Pancreas (tissue), 10 donors: ENCODE measurements at regions not wholly inside any gene's neighbourhood (a gene's known extent, or its start where the extent isn't known, plus 50 kb on each side); places are given as distances from the start of the nearest gene placed in this dataset.

Source experiments
- ATAC-seq, 4 donors: fragments of 200-7000 bp; cut with Tn5 transposase; one replicate each; pipeline versions ENCODE4 v1.8.0 to v1.9.1; 2020; ENCODE audit warnings: mild to moderate bottlenecking in 4 of 4, moderate library complexity in 4 of 4
- DNase-seq, 6 donors: peaks; one replicate each; pipeline ENCODE4 v3.0.0-alpha.2; 2020
- FAIRE-seq: peaks from 2 replicates; lab custom pipeline; 2012; peaks lifted over from hg19 to GRCh38; lab: Jason Lieb, UNC
- H3K27ac ChIP-seq, 4 donors: fragments of 200-600 bp; sonication (generic); 1 replicate in 3 of 4; 2 replicates in 1 of 4; pipeline versions ENCODE4 v1.5.0 to v1.8.0; 2020
- H3K27me3 ChIP-seq, 4 donors: fragments of 200-600 bp; one replicate each; pipeline ENCODE4 v1.8.0; 2021
- H3K36me3 ChIP-seq, 3 donors: fragments of 200-600 bp; sonication (generic) in 1 of 3; one replicate each; pipeline versions ENCODE4 v1.5.0 to v1.8.0; 2020 to 2021
- H3K4me1 ChIP-seq, 3 donors: fragments of 200-600 bp; one replicate each; pipeline ENCODE4 v1.8.0; 2021
- H3K4me3 ChIP-seq, 4 donors: fragments of 200-600 bp; sonication (generic) in 2 of 4; one replicate each; pipeline versions ENCODE4 v1.5.0 to v1.8.0; 2020 to 2021
- H3K9me3 ChIP-seq, 4 donors: fragments of 200-600 bp; one replicate each; pipeline ENCODE4 v1.8.0; 2021
- WGBS, 2 donors: extraction: QIAGEN DNeasy Blood & Tissue Kit; methylation state at CpG; one replicate each; pipeline ENCODE4 v1.1.7; 2013; 5-methylcytosine and 5-hydroxymethylcytosine counted together
- intact Hi-C, 3 donors: fragments of 100-400 bp; cut with DNase I; formaldehyde crosslinking; loops; one replicate each; pipeline versions ENCODE4 v1.11.1 to v1.14.2; 2022
- TF ChIP-seq, protein P1 (sequence below), 4 donors: fragments of 200-600 bp; sonication (generic) in 3 of 4; IDR thresholded peaks; one replicate each; pipeline versions ENCODE4 v1.5.0 to v1.8.0; 2021; ENCODE audit warnings: antibody characterized with exemption in 4 of 4
- donor health status: healthy with polysubstance abuse.
- donor health status: DM: no; HTN: no; CAD: no; lungs with moderate emphysema.
- donor health status: DM: no; HTN: no; CAD: no.
- donor health status: control.
- donor health status: control.
- donor health status: Bipolar disorder and iron deficiency.
- donor health status: DM: yes; HTN: yes; CAD: no.
- donor health status: DM: no; HTN: no; CAD: no.
- donor health status: DM: no; HTN: no; CAD: no.
- donor health status: DM: yes; HTN: yes; CAD: no.

DNA sequence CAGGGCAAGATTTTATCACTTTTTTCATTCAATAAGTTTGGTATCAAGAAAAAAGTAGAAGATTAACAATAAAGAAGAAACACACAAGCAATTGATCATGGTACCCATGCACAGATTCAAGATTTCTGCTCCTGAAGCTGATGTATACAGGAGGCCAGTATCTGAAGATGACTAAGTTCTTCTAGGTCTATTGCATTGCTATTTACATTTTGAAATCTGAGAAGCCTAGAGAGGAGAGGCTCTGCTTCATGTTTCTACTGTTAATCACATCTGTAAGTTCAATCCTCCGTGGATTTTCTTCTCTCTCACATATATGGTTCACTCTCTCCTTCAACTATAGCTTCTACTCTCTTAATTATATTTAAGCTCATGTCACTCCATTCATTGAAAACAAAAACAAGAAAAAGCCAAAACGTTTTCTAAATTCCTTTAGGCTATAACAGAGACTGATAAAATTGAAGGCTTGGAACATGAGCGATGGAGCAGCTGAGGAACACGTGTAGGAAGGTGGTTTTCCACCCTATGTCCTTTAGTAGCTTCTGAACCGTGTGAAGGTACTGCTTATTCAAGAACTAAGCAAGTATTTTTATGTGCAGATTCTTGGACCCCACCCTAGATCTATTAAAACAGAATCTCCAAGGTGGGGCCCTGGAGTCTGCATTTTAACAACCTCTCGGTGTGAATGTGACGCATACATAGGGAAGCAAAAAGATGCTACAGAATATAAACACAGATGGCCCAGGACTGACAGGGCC is 198.2 kb downstream of the EFNB2 start:
- Histone ChIP-seq H3K27ac (no peak overlapping the region), H3K4me1 (no peaks in the 10 kb centered on the region), H3K36me3 (no peaks in the 10 kb centered on the region), H3K27me3 (no peaks in the 10 kb centered on the region), H3K4me3 (no peak overlapping the region), H3K9me3 (peaks cover 0 to 4% (median 0%) of the 10 kb centered on the region in 4 donors)
- intact Hi-C loops: no loop called here
- FAIRE-seq: no peak
- DNase-seq: no peak
- no peak for ATAC-seq
- 64 to 68% methylated on average over 7 of the region's 7 CpGs for WGBS, 2 donors
- TF ChIP-seq, protein P1, sequence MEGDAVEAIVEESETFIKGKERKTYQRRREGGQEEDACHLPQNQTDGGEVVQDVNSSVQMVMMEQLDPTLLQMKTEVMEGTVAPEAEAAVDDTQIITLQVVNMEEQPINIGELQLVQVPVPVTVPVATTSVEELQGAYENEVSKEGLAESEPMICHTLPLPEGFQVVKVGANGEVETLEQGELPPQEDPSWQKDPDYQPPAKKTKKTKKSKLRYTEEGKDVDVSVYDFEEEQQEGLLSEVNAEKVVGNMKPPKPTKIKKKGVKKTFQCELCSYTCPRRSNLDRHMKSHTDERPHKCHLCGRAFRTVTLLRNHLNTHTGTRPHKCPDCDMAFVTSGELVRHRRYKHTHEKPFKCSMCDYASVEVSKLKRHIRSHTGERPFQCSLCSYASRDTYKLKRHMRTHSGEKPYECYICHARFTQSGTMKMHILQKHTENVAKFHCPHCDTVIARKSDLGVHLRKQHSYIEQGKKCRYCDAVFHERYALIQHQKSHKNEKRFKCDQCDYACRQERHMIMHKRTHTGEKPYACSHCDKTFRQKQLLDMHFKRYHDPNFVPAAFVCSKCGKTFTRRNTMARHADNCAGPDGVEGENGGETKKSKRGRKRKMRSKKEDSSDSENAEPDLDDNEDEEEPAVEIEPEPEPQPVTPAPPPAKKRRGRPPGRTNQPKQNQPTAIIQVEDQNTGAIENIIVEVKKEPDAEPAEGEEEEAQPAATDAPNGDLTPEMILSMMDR (IDR thresholded peaks at IDR 0.05): no peak

DNA sequence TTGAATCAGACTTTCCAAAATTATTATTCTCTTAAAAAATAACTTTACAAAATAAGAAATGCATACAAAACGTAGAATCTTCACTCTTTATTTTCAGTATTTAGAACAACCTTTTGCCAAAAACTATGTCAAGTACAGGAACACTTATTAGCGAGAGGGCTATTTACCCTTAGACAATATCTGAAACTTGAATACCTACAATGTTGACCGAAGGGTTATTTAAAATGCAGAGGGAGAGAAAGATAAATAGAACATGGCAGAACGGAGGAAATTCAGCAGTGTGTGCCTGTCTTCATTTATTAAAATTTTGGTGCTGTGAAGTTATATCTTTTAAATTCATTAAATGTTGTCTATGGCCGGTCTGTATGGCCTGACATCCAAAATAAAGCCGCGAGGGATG is 198.8 kb downstream of the EFNB2 start:
- ATAC-seq (no peak), DNase-seq (no peak), FAIRE-seq (no peak)
- H3K9me3 ChIP-seq: peaks cover 0 to 4% (median 0%) of the 10 kb centered on the region in 4 donors
- no peak overlapping the region for H3K4me3 ChIP-seq
- no peaks in the 10 kb centered on the region for H3K36me3 ChIP-seq
- 61 to 64% methylated on average over 7 of the region's 7 CpGs for WGBS, 2 donors
- TF ChIP-seq, protein P1 (IDR thresholded peaks at IDR 0.05): no peak
- H3K27me3 ChIP-seq: no peaks in the 10 kb centered on the region
- H3K27ac ChIP-seq: no peak overlapping the region
- H3K4me1 ChIP-seq: no peaks in the 10 kb centered on the region
- intact Hi-C loops: no loop called here

DNA sequence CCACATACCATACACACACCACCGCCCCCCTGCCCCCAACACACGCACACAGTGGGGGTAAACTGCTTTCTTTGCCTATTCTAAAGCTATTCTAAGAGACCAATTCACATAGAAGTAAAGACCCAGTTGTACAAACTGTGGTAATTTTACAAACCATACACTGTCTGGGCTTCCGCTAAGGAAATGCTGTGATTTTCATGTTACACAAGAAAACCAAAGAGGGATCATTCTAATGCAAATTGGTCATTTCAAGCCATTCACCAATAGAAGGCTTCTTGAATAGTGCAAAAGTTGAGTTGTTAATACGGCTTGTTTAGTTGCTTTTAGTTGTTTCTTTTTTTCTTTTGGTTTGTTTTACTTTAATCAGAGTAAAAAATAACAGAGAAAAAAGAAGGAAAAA is 202.8 kb downstream of the EFNB2 start:
- FAIRE-seq (no peak), ATAC-seq (no peak), DNase-seq (no peak)
- TF ChIP-seq, protein P1 (IDR thresholded peaks at IDR 0.05): no peak
- Histone ChIP-seq H3K9me3 (no peaks in the 10 kb centered on the region), H3K4me1 (no peaks in the 10 kb centered on the region), H3K27me3 (no peaks in the 10 kb centered on the region), H3K27ac (no peak overlapping the region), H3K4me3 (no peak overlapping the region), H3K36me3 (no peaks in the 10 kb centered on the region)
- intact Hi-C loops: no loop called here
- 63 to 75% methylated on average over 4 of the region's 4 CpGs for WGBS, 2 donors

DNA sequence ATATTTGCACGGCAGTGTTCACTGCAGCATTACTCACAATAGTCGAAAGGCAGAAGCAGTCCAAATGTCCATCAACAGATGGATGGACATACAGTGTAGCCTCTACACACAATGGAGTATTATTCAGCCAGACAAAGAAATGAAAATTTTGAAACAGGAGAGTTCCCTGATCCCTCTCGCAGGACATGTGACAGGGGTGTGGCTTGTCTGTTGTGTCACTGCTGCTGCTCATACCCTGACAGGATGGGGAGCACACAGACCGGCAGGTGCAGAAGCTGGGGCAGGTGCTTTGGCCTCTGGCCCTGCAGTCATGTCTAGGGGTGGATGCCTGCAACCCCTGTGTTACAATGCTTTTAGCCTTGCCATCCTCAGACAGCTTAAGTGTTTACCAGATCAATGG is 204.3 kb downstream of the EFNB2 start:
- Histone ChIP-seq H3K9me3 (no peaks in the 10 kb centered on the region), H3K4me1 (no peaks in the 10 kb centered on the region), H3K27me3 (no peaks in the 10 kb centered on the region), H3K4me3 (no peak overlapping the region), H3K36me3 (no peaks in the 10 kb centered on the region), H3K27ac (no peak overlapping the region)
- ATAC-seq (no peak), DNase-seq (no peak), FAIRE-seq (no peak)
- WGBS, 2 donors: 68 to 80% methylated on average over 4 of the region's 4 CpGs
- TF ChIP-seq, protein P1 (IDR thresholded peaks at IDR 0.05): no peak
- intact Hi-C loops: no loop called here

DNA sequence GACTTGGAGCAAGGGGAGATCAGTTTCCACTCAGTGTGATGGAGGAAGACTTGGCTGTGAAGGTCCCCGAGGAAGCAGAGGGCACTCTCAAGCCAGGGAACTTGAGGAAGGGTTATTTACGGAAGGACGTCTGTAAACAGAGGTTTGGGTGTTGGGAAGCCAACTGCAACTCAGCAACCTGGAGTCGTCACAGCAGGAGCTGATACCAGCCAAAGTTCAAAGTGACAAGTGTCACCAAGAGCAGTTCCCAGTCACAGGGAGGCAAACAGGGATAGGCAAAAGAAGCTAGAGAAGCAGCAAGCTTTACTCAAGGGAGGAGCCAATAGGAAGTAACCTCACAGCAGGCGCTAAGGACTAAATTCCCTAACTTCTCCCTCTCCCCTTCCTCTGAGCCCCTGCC is 205.5 kb downstream of the EFNB2 start:
- Histone ChIP-seq H3K27ac (no peak overlapping the region), H3K36me3 (no peaks in the 10 kb centered on the region), H3K9me3 (no peaks in the 10 kb centered on the region), H3K4me1 (no peaks in the 10 kb centered on the region), H3K27me3 (no peaks in the 10 kb centered on the region), H3K4me3 (no peak overlapping the region)
- intact Hi-C loops: loop anchor here in 1 of 3 donors (5.0 kb wide), 1 partner anchor 383 kb away; no protein-coding TSS in a partner anchor
- ATAC-seq: no peak
- 35 to 48% methylated on average over 5 of the region's 5 CpGs for WGBS, 2 donors
- TF ChIP-seq, protein P1 (IDR thresholded peaks at IDR 0.05): no peak
- no peak for FAIRE-seq
- no peak for DNase-seq
